GM18909 (cell line): ENCODE measurements at regions not wholly inside any gene's neighbourhood (a gene's known extent, or its start where the extent isn't known, plus 50 kb on each side); places are given as distances from the start of the nearest gene placed in this dataset.

Experiments used
- ATAC-seq: cut with Tn5 transposase; IDR thresholded peaks from one replicate; pipeline ENCODE4 v1.9.1; 2021; ENCODE audit warnings: mild to moderate bottlenecking; ENCODE audit not compliant: unreplicated experiment, poor library complexity

- no peak for ATAC-seq
Observed at GRCh38 chr1:93013145-93014065, 52.1 kb upstream of the DIPK1A start.

GRCh38 chr1:93014168-93014567, 52.9 kb upstream of the DIPK1A start:
- no peak for ATAC-seq

GRCh38 chr1:93015590-93015989, 54.3 kb upstream of the DIPK1A start:
- no peak for ATAC-seq

- ATAC-seq = no peak
Observed at GRCh38 chr1:93016171-93016570, 54.9 kb upstream of the DIPK1A start.

GRCh38 chr1:93021539-93022134, 57.4 kb upstream of the MTF2 start:
- ATAC-seq = peak; percentile 64

DNA sequence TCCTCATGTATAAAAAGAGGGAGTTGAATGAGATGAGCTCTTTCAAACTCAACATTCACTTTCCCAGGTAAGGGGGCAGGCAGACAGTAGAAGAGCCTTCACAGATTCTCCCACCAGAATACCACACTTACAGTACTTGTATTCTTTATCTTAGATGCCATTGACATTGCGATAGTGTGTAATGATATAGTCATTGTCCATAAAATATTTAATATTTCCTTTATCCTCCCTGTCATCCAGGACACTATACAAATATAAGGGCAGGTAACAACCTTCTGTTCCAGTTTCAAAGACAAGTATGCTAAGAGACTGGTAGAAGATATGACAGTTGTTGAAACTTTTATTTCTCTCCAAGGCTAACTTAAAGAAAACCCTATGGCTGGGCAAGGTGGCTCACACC, 56.5 kb upstream of the MTF2 start:
- ATAC-seq = no peak

DNA sequence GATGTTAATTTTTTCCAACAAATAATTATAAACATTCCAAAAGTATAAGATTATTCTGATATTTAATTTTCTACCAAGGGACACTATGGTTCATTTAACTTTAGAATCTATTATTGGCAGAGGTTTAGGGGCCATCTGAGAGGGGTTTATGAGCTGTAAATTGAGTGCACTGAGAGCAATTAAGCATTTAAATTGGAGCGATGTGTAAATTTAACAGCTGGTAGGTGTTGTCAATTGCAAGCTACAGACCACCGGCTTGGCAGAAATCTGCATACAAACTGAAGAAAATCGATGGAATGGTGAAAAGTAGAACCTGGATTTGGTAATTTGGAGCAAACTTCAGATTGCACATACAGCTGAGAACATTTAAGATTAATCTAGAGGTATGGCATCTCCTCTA, 55.8 kb upstream of the MTF2 start:
- no peak for ATAC-seq

DNA sequence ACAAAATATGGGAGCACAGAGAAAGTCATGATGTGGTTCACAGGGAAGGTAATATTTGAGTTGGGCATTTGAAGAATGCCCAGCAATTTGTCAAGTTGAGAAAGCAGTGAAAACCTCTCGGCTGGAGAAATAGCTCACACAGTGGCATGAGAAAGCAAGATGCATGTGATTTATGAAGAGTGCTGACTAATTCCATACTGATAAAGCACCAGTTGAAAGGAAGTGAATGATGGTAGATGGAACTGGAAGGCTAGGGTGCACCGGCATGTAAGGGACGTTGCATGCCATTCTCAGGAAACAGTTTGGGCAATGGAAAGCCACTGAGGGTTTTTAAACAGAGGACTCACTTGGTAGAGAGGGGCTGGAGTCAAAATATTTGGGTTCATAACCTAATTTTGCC, 53.5 kb upstream of the MTF2 start:
- no peak for ATAC-seq

DNA sequence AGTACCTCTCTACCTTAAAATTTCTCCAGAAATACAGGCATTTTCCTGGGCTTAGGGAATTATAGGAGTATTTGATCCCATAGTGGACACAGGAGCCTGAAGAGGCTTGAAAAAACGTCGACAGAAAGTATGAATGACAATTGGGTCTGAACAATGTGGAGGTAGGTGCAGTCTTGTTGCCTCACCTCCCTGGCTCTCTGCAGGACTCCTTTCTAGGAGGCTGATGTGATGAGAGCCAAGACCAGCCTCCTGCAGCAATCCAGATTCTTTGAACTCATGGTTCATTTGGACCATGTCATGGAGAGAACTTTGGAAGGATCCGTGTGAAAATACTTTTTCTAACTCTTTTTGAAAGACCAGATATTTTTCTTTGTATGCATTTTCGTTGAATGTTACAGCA, 50.5 kb upstream of the MTF2 start:
- ATAC-seq = no peak
